ENCODE measurements at regions not wholly inside any gene's neighbourhood (a gene's known extent, or its start where the extent isn't known, plus 50 kb on each side); places are given as distances from the start of the nearest gene placed in this dataset.

DNA sequence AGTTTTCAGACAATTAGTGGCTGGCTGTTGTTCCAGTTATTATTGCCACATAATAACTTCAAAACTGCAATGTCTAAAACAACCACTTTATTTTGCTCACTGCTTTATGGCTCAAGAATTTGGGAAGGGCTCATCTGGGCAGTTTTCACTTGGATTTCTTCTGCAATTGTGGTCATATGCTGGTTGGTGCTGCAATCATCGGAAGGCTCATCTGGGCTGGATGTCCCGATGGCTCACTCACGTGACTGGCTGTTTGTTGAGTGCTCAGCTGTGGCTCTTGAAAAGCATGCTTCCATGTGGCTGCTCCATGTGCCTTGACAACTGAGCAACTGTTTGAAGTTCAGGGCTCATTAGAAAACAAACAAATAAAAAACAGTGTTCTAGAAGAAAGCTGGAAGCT, 1032.5 kb downstream of the DTWD2 start:
- no CpG with 5 or more reads among the region's 3 CpGs for WGBS (ENCODE audit: missing lambda C conversion rate)
- DNase-seq (ENCODE audit: low read depth in 1 of 2, low spot score in 1 of 2) (no peak), ATAC-seq (no peak), FAIRE-seq (no peak)
- H3K4me2 ChIP-seq: no peak overlapping the region
- no peaks in the 10 kb centered on the region for H3K4me1 ChIP-seq
- H3K27ac ChIP-seq: no peak overlapping the region
- ChIA-PET POLR2A (no interaction called here), CTCF (no interaction called here)
- no peaks in the 10 kb centered on the region for H3K9me3 ChIP-seq
- no peak overlapping the region for H3K4me3 ChIP-seq
- TF ChIP-seq, protein P1, sequence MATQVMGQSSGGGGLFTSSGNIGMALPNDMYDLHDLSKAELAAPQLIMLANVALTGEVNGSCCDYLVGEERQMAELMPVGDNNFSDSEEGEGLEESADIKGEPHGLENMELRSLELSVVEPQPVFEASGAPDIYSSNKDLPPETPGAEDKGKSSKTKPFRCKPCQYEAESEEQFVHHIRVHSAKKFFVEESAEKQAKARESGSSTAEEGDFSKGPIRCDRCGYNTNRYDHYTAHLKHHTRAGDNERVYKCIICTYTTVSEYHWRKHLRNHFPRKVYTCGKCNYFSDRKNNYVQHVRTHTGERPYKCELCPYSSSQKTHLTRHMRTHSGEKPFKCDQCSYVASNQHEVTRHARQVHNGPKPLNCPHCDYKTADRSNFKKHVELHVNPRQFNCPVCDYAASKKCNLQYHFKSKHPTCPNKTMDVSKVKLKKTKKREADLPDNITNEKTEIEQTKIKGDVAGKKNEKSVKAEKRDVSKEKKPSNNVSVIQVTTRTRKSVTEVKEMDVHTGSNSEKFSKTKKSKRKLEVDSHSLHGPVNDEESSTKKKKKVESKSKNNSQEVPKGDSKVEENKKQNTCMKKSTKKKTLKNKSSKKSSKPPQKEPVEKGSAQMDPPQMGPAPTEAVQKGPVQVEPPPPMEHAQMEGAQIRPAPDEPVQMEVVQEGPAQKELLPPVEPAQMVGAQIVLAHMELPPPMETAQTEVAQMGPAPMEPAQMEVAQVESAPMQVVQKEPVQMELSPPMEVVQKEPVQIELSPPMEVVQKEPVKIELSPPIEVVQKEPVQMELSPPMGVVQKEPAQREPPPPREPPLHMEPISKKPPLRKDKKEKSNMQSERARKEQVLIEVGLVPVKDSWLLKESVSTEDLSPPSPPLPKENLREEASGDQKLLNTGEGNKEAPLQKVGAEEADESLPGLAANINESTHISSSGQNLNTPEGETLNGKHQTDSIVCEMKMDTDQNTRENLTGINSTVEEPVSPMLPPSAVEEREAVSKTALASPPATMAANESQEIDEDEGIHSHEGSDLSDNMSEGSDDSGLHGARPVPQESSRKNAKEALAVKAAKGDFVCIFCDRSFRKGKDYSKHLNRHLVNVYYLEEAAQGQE (IDR thresholded peaks at IDR 0.05): no peak
- TF ChIP-seq, protein P2, sequence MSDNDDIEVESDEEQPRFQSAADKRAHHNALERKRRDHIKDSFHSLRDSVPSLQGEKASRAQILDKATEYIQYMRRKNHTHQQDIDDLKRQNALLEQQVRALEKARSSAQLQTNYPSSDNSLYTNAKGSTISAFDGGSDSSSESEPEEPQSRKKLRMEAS (IDR thresholded peaks at IDR 0.05): no peak
- TF ChIP-seq CHD4 (IDR thresholded peaks at IDR 0.05; ENCODE audit: borderline replicate concordance): no peak
- no peak for TF ChIP-seq KDM1A (IDR thresholded peaks at IDR 0.05; ENCODE audit: low read depth)
- no peak for TF ChIP-seq FOXS1 (CRISPR knock-in tag; IDR thresholded peaks at IDR 0.05)
- TF ChIP-seq RNF2 (IDR thresholded peaks at IDR 0.05; ENCODE audit: borderline replicate concordance, low read depth): no peak
- no peak for TF ChIP-seq ESRRA (IDR thresholded peaks at IDR 0.05; ENCODE audit: borderline replicate concordance, low read length)
- TF ChIP-seq TFCP2L1 (CRISPR knock-in tag; IDR thresholded peaks at IDR 0.05): no peak

DNA sequence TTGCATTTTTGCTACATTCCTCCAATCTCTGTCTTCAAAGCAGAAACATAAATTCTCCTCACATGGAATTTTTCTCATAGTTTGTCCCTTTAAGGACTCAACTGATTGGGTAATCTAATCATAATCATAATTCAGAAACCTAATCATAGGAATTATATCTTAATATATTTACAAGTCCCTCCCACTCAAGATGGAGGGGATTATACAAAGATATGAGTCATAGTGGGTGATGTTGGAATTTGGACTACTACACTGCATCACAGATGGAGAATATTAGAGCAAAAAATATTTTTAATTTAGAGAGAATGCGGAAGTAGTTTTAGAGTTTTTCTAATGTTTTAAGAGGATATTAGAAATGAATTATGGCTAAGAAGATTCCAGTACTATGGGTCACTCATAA, 1034.0 kb downstream of the DTWD2 start:
- Histone ChIP-seq H3K4me2 (no peak overlapping the region), H3K27ac (no peak overlapping the region), H3K9me3 (no peaks in the 10 kb centered on the region), H3K4me1 (no peaks in the 10 kb centered on the region), H3K4me3 (no peak overlapping the region)
- DNase-seq (ENCODE audit: low read depth in 1 of 2, low spot score in 1 of 2) (no peak), FAIRE-seq (no peak), ATAC-seq (no peak)
- CTCF ChIA-PET: no interaction called here
- no peak for TF ChIP-seq GATA3 (IDR thresholded peaks at IDR 0.05; ENCODE audit: borderline replicate concordance)
- TF ChIP-seq MAFK (IDR thresholded peaks at IDR 0.05; ENCODE audit: partially characterized antibody): no peak
- TF ChIP-seq, protein P3, sequence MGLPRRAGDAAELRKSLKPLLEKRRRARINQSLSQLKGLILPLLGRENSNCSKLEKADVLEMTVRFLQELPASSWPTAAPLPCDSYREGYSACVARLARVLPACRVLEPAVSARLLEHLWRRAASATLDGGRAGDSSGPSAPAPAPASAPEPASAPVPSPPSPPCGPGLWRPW (IDR thresholded peaks at IDR 0.05): no peak
- no peak for TF ChIP-seq RARB (CRISPR knock-in tag; IDR thresholded peaks at IDR 0.05)
- TF ChIP-seq, protein P4, sequence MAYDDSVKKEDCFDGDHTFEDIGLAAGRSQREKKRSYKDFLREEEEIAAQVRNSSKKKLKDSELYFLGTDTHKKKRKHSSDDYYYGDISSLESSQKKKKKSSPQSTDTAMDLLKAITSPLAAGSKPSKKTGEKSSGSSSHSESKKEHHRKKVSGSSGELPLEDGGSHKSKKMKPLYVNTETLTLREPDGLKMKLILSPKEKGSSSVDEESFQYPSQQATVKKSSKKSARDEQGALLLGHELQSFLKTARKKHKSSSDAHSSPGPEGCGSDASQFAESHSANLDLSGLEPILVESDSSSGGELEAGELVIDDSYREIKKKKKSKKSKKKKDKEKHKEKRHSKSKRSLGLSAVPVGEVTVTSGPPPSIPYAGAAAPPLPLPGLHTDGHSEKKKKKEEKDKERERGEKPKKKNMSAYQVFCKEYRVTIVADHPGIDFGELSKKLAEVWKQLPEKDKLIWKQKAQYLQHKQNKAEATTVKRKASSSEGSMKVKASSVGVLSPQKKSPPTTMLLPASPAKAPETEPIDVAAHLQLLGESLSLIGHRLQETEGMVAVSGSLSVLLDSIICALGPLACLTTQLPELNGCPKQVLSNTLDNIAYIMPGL (CRISPR knock-in tag; IDR thresholded peaks at IDR 0.05; ENCODE audit: borderline replicate concordance): no peak
- no peak for TF ChIP-seq HOXB5 (CRISPR knock-in tag; IDR thresholded peaks at IDR 0.05)
- WGBS (ENCODE audit: missing lambda C conversion rate): 82% methylated on average over 1 of the region's 1 CpG
- POLR2A ChIA-PET: no interaction called here

DNA sequence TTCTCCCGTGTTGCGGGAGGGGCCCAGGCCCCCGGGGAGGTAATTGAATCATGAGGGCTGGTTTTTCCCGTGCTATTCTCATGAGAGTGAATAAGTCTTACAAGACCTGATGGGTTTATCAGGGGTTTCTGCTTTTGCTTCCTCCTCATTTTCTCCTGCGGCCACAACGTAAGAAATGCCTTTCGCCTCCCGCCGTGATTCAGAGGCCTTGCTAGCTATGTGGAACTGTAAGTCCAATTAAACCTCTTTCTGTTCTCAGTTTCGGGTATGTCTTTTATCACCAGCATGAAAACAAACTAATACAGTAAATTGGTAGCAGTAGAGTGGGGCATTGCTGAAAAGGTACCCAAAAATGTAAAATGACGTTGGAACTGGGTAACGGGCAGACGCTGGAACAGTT, 1035.1 kb downstream of the DTWD2 start:
- ATAC-seq (no peak), DNase-seq (ENCODE audit: low read depth in 1 of 2, low spot score in 1 of 2) (no peak), FAIRE-seq (no peak)
- POLR2A ChIA-PET: no interaction called here
- Histone ChIP-seq H3K9me3 (no peaks in the 10 kb centered on the region), H3K4me1 (no peaks in the 10 kb centered on the region), H3K4me2 (no peak overlapping the region), H3K27ac (no peak overlapping the region), H3K4me3 (no peak overlapping the region)
- 20% methylated on average over 13 of the region's 13 CpGs for WGBS (ENCODE audit: missing lambda C conversion rate)
- CTCF ChIA-PET: no interaction called here
- TF ChIP-seq EHMT2 (IDR thresholded peaks at IDR 0.05; ENCODE audit: low read depth) (no peak), HOXB13 (CRISPR knock-in tag; IDR thresholded peaks at IDR 0.05; ENCODE audit: low read depth) (no peak), FOSB (CRISPR knock-in tag; IDR thresholded peaks at IDR 0.05) (no peak), CBX2 (IDR thresholded peaks at IDR 0.05; ENCODE audit: borderline replicate concordance, low read depth) (no peak), RNF2 (IDR thresholded peaks at IDR 0.05; ENCODE audit: borderline replicate concordance, low read depth) (no peak), FOXS1 (CRISPR knock-in tag; IDR thresholded peaks at IDR 0.05) (no peak), JUN (IDR thresholded peaks at IDR 0.05) (no peak), HOXB5 (CRISPR knock-in tag; IDR thresholded peaks at IDR 0.05) (no peak), ZNF302 (CRISPR knock-in tag; IDR thresholded peaks at IDR 0.05) (no peak), MYC (IDR thresholded peaks at IDR 0.05; ENCODE audit: borderline replicate concordance, low read length) (no peak), ZC3H11A (IDR thresholded peaks at IDR 0.05) (no peak), NPAS2 (CRISPR knock-in tag; IDR thresholded peaks at IDR 0.05; ENCODE audit: borderline replicate concordance) (no peak)
- TF ChIP-seq, protein P4 (CRISPR knock-in tag; IDR thresholded peaks at IDR 0.05; ENCODE audit: borderline replicate concordance): no peak
- TF ChIP-seq, protein P5, sequence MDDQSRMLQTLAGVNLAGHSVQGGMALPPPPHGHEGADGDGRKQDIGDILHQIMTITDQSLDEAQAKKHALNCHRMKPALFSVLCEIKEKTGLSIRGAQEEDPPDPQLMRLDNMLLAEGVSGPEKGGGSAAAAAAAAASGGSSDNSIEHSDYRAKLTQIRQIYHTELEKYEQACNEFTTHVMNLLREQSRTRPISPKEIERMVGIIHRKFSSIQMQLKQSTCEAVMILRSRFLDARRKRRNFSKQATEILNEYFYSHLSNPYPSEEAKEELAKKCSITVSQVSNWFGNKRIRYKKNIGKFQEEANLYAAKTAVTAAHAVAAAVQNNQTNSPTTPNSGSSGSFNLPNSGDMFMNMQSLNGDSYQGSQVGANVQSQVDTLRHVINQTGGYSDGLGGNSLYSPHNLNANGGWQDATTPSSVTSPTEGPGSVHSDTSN (IDR thresholded peaks at IDR 0.05): no peak
- TF ChIP-seq, protein P6, sequence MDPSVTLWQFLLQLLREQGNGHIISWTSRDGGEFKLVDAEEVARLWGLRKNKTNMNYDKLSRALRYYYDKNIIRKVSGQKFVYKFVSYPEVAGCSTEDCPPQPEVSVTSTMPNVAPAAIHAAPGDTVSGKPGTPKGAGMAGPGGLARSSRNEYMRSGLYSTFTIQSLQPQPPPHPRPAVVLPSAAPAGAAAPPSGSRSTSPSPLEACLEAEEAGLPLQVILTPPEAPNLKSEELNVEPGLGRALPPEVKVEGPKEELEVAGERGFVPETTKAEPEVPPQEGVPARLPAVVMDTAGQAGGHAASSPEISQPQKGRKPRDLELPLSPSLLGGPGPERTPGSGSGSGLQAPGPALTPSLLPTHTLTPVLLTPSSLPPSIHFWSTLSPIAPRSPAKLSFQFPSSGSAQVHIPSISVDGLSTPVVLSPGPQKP (IDR thresholded peaks at IDR 0.05; ENCODE audit: low read depth, low read length): no peak
